ENCODE measurements at regions not wholly inside any gene's neighbourhood (a gene's known extent, or its start where the extent isn't known, plus 50 kb on each side); places are given as distances from the start of the nearest gene placed in this dataset.
"Not testable (repeated sequence)": the region's sequence is repeated elsewhere in the genome, so short reads cannot be mapped to it uniquely, and the experiment has no call there.

GRCh38 chr12:84117190-84117589 is 795.4 kb downstream of the SLC6A15 start:
- no peaks in the 10 kb centered on the region for H3K9me3 Mint-ChIP-seq
- H3K36me3 Mint-ChIP-seq (ENCODE audit: low read depth), result no peaks in the 10 kb centered on the region
- TF ChIP-seq CTCF (IDR thresholded peaks at IDR 0.05; ENCODE audit: unreplicated experiment in 3 of 3), result no peak
- H3K27me3 Mint-ChIP-seq (ENCODE audit: low read depth), result no peaks in the 10 kb centered on the region
- H3K4me1 Mint-ChIP-seq, result no peaks in the 10 kb centered on the region
- H3K4me3 Mint-ChIP-seq, result no peak overlapping the region
- no peak overlapping the region for H3K27ac Mint-ChIP-seq

DNA sequence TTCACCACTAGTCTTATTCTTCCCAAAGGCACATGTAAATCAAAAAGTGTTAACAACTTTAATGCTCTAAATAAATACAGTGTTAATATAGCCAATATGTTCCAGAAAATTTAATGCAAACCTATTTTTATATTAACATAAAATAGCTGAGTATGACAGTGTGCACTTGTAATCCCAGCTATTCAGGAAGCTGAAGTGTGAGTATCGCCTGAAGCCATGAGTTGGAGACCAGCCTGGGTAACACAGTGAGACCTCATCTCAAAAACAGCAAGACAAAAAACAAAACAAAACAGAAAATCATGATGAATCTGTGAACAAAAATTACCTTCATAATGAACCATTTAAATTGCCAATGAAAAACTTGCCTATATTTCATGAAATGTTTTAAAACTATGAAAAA is 798.9 kb downstream of the SLC6A15 start:
- no peaks in the 10 kb centered on the region for H3K36me3 Mint-ChIP-seq (ENCODE audit: low read depth)
- no peaks in the 10 kb centered on the region for H3K27me3 Mint-ChIP-seq (ENCODE audit: low read depth)
- no peaks in the 10 kb centered on the region for H3K4me1 Mint-ChIP-seq
- no peak overlapping the region for H3K4me3 Mint-ChIP-seq
- peaks cover 12% of the 10 kb centered on the region for H3K9me3 Mint-ChIP-seq
- H3K27ac Mint-ChIP-seq, result no peak overlapping the region
- TF ChIP-seq CTCF (IDR thresholded peaks at IDR 0.05; ENCODE audit: unreplicated experiment in 3 of 3), result no peak

- Mint-ChIP-seq H3K9me3 (peaks cover 66% of the 10 kb centered on the region), H3K36me3 (ENCODE audit: low read depth) (peaks cover 25% of the 10 kb centered on the region)
- H3K4me1 Mint-ChIP-seq; H3K4me3 Mint-ChIP-seq; H3K27me3 Mint-ChIP-seq (ENCODE audit: low read depth); H3K27ac Mint-ChIP-seq: not testable (repeated sequence)
These were observed 808.7 kb downstream of the SLC6A15 start for GRCh38 chr12:84103886-84104285.

DNA sequence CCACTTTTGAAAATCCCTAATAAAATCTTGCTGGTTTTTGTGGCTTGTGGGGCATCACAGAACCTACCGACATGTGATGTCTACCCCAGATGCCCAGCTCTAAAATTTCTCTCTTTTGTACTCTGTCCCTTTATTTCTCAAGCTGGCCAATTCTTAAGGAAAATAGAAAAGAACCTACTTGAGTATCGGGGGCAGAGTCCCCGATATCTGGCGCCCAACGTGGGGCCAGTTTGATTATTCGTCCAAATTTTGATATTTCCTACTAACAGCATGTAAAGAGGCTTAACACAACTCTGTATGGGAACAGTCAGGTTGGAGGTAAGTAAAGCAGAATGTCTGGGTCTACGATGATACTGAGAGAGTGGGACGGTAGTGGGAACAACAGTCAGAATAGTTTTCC is 810.6 kb downstream of the SLC6A15 start:
- H3K9me3 Mint-ChIP-seq, result peaks cover 65% of the 10 kb centered on the region
- not testable (repeated sequence) for H3K27ac Mint-ChIP-seq; H3K4me1 Mint-ChIP-seq; H3K4me3 Mint-ChIP-seq; H3K27me3 Mint-ChIP-seq (ENCODE audit: low read depth)
- H3K36me3 Mint-ChIP-seq (ENCODE audit: low read depth), result peaks cover 25% of the 10 kb centered on the region

- Mint-ChIP-seq H3K9me3 (peaks cover 60% of the 10 kb centered on the region), H3K36me3 (ENCODE audit: low read depth) (peaks cover 25% of the 10 kb centered on the region)
- not testable (repeated sequence) for H3K4me1 Mint-ChIP-seq; H3K27me3 Mint-ChIP-seq (ENCODE audit: low read depth); H3K4me3 Mint-ChIP-seq; H3K27ac Mint-ChIP-seq
These were observed 813.0 kb downstream of the SLC6A15 start for GRCh38 chr12:84099591-84099990.

DNA sequence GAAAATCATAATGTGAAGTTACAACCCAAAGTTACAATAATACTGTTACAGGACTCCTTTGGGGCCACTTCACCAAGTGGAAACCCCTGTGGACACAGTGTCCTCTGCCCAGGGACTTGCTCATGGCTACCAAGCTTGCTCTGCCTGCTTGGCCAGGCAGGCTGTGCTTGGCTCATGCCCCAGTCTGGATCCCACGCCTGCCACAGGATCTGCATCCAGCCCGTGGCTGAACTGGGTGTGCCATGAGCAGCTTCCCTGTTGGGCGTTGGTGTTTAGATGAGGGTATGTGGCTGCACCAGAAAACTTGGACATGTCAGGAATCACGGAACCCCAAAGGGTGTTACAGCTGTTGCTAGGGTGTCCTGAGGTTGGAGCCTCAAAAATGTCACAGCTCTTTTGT is 820.9 kb downstream of the SLC6A15 start:
- TF ChIP-seq CTCF (IDR thresholded peaks at IDR 0.05; ENCODE audit: unreplicated experiment in 3 of 3), result no peak
- Mint-ChIP-seq H3K27ac (no peak overlapping the region), H3K36me3 (ENCODE audit: low read depth) (no peaks in the 10 kb centered on the region), H3K27me3 (ENCODE audit: low read depth) (no peaks in the 10 kb centered on the region), H3K4me3 (no peak overlapping the region), H3K9me3 (peaks cover 2% of the 10 kb centered on the region), H3K4me1 (no peaks in the 10 kb centered on the region)

DNA sequence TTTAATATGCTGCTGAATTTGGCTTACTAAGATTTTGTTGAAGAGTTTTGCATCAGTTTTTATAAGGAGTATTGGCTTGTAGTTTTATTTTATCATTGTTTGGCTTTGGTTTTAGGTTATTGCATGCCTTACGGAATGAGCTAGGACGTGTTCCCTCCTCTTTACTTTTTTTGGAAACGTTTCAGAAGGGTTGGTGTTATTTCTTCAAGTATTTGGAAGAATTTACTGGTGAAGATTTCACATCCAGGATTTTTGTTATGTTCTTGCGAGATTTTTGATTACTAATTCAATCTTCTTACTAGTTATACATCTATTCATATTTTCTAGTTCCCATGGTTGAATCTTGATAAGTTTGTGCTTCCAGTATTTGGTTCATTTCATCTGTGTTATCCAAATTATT is 823.2 kb downstream of the SLC6A15 start:
- Mint-ChIP-seq H3K36me3 (ENCODE audit: low read depth) (no peaks in the 10 kb centered on the region), H3K27ac (no peak overlapping the region), H3K9me3 (peaks cover 2% of the 10 kb centered on the region), H3K4me3 (no peak overlapping the region), H3K27me3 (ENCODE audit: low read depth) (no peaks in the 10 kb centered on the region), H3K4me1 (no peaks in the 10 kb centered on the region)
- no peak for TF ChIP-seq CTCF (IDR thresholded peaks at IDR 0.05; ENCODE audit: unreplicated experiment in 3 of 3)

DNA sequence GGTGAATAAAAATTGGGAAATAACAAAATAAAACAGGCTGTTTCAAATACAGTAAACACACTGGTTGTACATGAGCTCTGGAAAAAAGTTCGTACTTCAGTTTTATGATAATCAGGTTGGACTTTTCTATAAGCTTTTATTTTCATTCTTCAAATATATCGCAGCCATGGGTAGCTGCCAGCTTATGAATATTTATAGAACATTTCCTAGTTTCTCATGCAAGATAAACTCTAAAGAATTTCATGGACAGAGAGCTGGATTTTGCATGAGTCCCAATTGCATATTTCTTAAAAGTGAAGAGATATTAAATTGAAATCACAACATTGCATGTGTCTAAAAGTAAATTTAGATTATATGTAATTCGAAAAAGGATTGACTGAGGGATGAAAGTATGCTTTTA is 827.6 kb downstream of the SLC6A15 start:
- H3K4me1 Mint-ChIP-seq, result no peaks in the 10 kb centered on the region
- no peak overlapping the region for H3K27ac Mint-ChIP-seq
- no peaks in the 10 kb centered on the region for H3K36me3 Mint-ChIP-seq (ENCODE audit: low read depth)
- H3K4me3 Mint-ChIP-seq, result no peak overlapping the region
- H3K9me3 Mint-ChIP-seq, result no peaks in the 10 kb centered on the region
- no peak for TF ChIP-seq CTCF (IDR thresholded peaks at IDR 0.05; ENCODE audit: unreplicated experiment in 3 of 3)
- no peaks in the 10 kb centered on the region for H3K27me3 Mint-ChIP-seq (ENCODE audit: low read depth)
